ENCODE measurements at regions not wholly inside any gene's neighbourhood (a gene's known extent, or its start where the extent isn't known, plus 50 kb on each side); places are given as distances from the start of the nearest gene placed in this dataset.

DNA sequence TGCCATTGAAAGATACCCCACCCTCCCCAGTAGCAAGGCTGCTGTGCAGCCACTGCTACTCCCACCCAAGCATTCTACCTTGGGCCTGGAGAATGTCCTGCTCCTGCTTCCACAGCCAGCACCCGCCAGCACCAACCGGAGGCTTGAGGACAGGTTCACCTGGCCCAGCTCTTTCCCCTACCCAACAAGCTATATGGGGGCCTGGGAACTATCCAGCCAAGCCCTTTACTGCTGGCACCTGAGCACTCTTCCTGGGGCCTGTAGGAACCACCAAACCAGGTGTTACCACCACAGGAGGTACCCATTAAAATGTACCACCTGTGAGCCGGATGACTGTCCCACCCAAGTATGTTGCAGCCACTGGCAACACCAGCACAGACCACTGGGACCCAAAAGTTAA, 86.1 kb upstream of the GHR start:
- TF ChIP-seq CTCF (conservative IDR thresholded peaks at IDR 0.05; ENCODE audit: low read length) (no peak), EZH2phosphoT487 (IDR thresholded peaks at IDR 0.05; ENCODE audit: borderline replicate concordance) (no peak)
- Histone ChIP-seq H3K9ac (ENCODE audit: low read depth, low read length, poor library complexity, severe bottlenecking) (no peak overlapping the region), H3K9me2 (replicated peaks; ENCODE audit: low read depth, low read length) (no peaks in the 10 kb centered on the region), H4K20me1 (ENCODE audit: insufficient read depth, low read length, poor library complexity, severe bottlenecking) (no peaks in the 10 kb centered on the region), H3K4me2 (ENCODE audit: low read depth, low read length, poor library complexity, severe bottlenecking) (no peak overlapping the region), H3F3A (ENCODE audit: low read depth) (no peaks in the 10 kb centered on the region), H3K79me2 (ENCODE audit: insufficient read depth, low read length) (no peaks in the 10 kb centered on the region), H3K4me3 (ENCODE audit: low read length, poor library complexity, severe bottlenecking) (no peak overlapping the region), H3K9me3 (ENCODE audit: insufficient read depth, low read depth, low read length) (no peaks in the 10 kb centered on the region), H3K36me3 (ENCODE audit: insufficient read depth, low read length) (no peaks in the 10 kb centered on the region), H3K4me1 (ENCODE audit: insufficient read depth, low read length, poor library complexity, severe bottlenecking) (no peaks in the 10 kb centered on the region), H2AFZ (ENCODE audit: low read length) (no peak overlapping the region), H3K27me3 (ENCODE audit: insufficient read depth, low read length, poor library complexity, severe bottlenecking) (no peaks in the 10 kb centered on the region)

DNA sequence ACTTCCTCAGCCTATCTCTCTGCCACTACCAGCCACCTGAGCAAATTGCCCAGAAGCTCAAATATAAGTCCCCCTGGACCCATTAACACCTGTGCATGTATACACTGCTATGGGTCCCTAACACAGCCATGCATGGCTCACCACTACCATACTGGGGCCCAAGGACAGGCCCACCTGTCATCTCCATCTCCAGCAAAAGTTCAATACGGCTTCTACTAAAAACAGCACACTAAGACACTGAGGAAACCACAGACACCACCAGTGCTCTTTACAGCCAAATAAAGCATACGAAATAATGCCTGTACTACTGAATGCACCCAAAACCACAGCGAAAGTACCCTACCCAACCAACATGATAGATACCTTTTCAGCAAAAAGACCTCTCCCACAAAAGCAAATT, 85.6 kb upstream of the GHR start:
- no peaks in the 10 kb centered on the region for H3K79me2 ChIP-seq (ENCODE audit: insufficient read depth, low read length)
- no peaks in the 10 kb centered on the region for H3K9me3 ChIP-seq (ENCODE audit: insufficient read depth, low read depth, low read length)
- no peaks in the 10 kb centered on the region for H3F3A ChIP-seq (ENCODE audit: low read depth)
- no peak overlapping the region for H3K4me3 ChIP-seq (ENCODE audit: low read length, poor library complexity, severe bottlenecking)
- H4K20me1 ChIP-seq (ENCODE audit: insufficient read depth, low read length, poor library complexity, severe bottlenecking): no peaks in the 10 kb centered on the region
- no peak overlapping the region for H3K9ac ChIP-seq (ENCODE audit: low read depth, low read length, poor library complexity, severe bottlenecking)
- H2AFZ ChIP-seq (ENCODE audit: low read length): no peak overlapping the region
- no peaks in the 10 kb centered on the region for H3K27me3 ChIP-seq (ENCODE audit: insufficient read depth, low read length, poor library complexity, severe bottlenecking)
- no peaks in the 10 kb centered on the region for H3K4me1 ChIP-seq (ENCODE audit: insufficient read depth, low read length, poor library complexity, severe bottlenecking)
- H3K9me2 ChIP-seq (replicated peaks; ENCODE audit: low read depth, low read length): no peaks in the 10 kb centered on the region
- TF ChIP-seq CTCF (conservative IDR thresholded peaks at IDR 0.05; ENCODE audit: low read length) (no peak), EZH2phosphoT487 (IDR thresholded peaks at IDR 0.05; ENCODE audit: borderline replicate concordance) (no peak)
- H3K4me2 ChIP-seq (ENCODE audit: low read depth, low read length, poor library complexity, severe bottlenecking): no peak overlapping the region
- H3K36me3 ChIP-seq (ENCODE audit: insufficient read depth, low read length): no peaks in the 10 kb centered on the region

DNA sequence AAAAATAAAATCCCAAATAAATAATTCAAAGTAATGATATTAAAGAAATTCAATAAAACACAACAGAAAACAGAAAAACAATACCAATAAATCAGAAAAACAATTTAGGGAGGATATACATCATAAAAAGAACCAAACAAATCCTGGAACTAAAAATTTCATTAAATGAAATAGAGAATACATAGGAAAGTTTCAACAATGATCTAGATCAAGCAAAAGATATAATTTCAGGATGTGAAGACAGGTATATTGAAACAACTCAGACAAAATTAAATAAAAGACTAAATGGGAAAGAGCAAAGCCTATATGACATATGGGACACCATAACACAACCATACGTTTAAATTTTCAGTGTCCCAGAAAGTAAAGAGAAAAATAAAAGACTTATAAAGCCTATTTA, 85.1 kb upstream of the GHR start:
- TF ChIP-seq CTCF (conservative IDR thresholded peaks at IDR 0.05; ENCODE audit: low read length): no peak
- TF ChIP-seq EZH2phosphoT487 (IDR thresholded peaks at IDR 0.05; ENCODE audit: borderline replicate concordance): no peak
- Histone ChIP-seq H3K27me3 (ENCODE audit: insufficient read depth, low read length, poor library complexity, severe bottlenecking) (no peaks in the 10 kb centered on the region), H3K9ac (ENCODE audit: low read depth, low read length, poor library complexity, severe bottlenecking) (no peak overlapping the region), H3K79me2 (ENCODE audit: insufficient read depth, low read length) (no peaks in the 10 kb centered on the region), H4K20me1 (ENCODE audit: insufficient read depth, low read length, poor library complexity, severe bottlenecking) (no peaks in the 10 kb centered on the region), H3K9me3 (ENCODE audit: insufficient read depth, low read depth, low read length) (no peaks in the 10 kb centered on the region), H3K36me3 (ENCODE audit: insufficient read depth, low read length) (no peaks in the 10 kb centered on the region), H3K4me1 (ENCODE audit: insufficient read depth, low read length, poor library complexity, severe bottlenecking) (no peaks in the 10 kb centered on the region), H3K9me2 (replicated peaks; ENCODE audit: low read depth, low read length) (no peaks in the 10 kb centered on the region), H2AFZ (ENCODE audit: low read length) (no peak overlapping the region), H3F3A (ENCODE audit: low read depth) (no peaks in the 10 kb centered on the region), H3K4me2 (ENCODE audit: low read depth, low read length, poor library complexity, severe bottlenecking) (no peak overlapping the region), H3K4me3 (ENCODE audit: low read length, poor library complexity, severe bottlenecking) (no peak overlapping the region)
